Adrenal gland (tissue), 9 donors: ENCODE measurements at regions not wholly inside any gene's neighbourhood (a gene's known extent, or its start where the extent isn't known, plus 50 kb on each side); places are given as distances from the start of the nearest gene placed in this dataset.

Source experiments
- DNase-seq, 7 donors: peaks; one replicate each; pipeline ENCODE4 v3.0.0-alpha.2; 2019 to 2020
- H3K27ac ChIP-seq, 5 donors: fragments of 200-600 bp; sonication (generic) in 4 of 5; 1 replicate in 3 of 5; 2 replicates in 2 of 5; pipeline versions ENCODE4 v1.5.1 to v1.8.0; 2016 to 2020; ENCODE audit warnings: mild to moderate bottlenecking in 1 of 5
- H3K27me3 ChIP-seq: fragments of 200-600 bp; 2 replicates; pipeline ENCODE4 v1.8.0; 2021
- H3K36me3 ChIP-seq, 2 donors: fragments of 200-600 bp; replicated peaks in 1 of 2; 1 replicate in 1 of 2; 2 replicates in 1 of 2; pipeline versions ENCODE4 v1.5.1 to v1.8.0; 2018 to 2022
- H3K4me1 ChIP-seq, 2 donors: fragments of 200-600 bp; replicated peaks in 1 of 2; 1 replicate in 1 of 2; 2 replicates in 1 of 2; pipeline versions ENCODE4 v1.5.1 to v1.8.0; 2018 to 2021
- H3K4me3 ChIP-seq, 4 donors: fragments of 200-600 bp; sonication (generic) in 3 of 4; one replicate each; pipeline ENCODE4 v1.5.1; 2016 to 2018
- H3K9me3 ChIP-seq, 3 donors: fragments of 200-600 bp; sonication (generic) in 1 of 3; replicated peaks in 1 of 3; 1 replicate in 2 of 3; 2 replicates in 1 of 3; pipeline versions ENCODE4 v1.5.1 to v1.8.0; 2016 to 2021
- POLR2A ChIP-seq, 2 donors: fragments of 450-650 bp; IDR thresholded peaks; one replicate each; pipeline ENCODE4 v1.6.1; 2017; ENCODE audit warnings: antibody characterized with exemption in 2 of 2, mild to moderate bottlenecking in 2 of 2, moderate library complexity in 1 of 2
- WGBS, 4 donors: extraction: QIAGEN DNeasy Blood & Tissue Kit in 2 of 4; methylation state at CpG; one replicate each; pipeline versions ENCODE4 v1.1.5 to v1.1.7; 2013 to 2017; 5-methylcytosine and 5-hydroxymethylcytosine counted together
- intact Hi-C, 2 donors: fragments of 100-400 bp; cut with DNase I; formaldehyde crosslinking; loops; one replicate each; pipeline versions ENCODE4 v1.14.1 to v1.15.0; 2022 to 2023
- TF ChIP-seq, protein P1 (sequence below), 6 experiments: fragments of 450-650 bp in 4 of 6; fragments of 200-600 bp in 2 of 6; sonication (generic) in 1 of 6; IDR thresholded peaks; 1 replicate in 5 of 6; 2 replicates in 1 of 6; pipeline versions ENCODE4 v1.5.1 to v1.8.0; 2016 to 2021; ENCODE audit warnings: antibody characterized with exemption in 6 of 6, mild to moderate bottlenecking in 2 of 6, moderate library complexity in 1 of 6
- donor health status: healthy with polysubstance abuse.
- donor health status: Bipolar disorder and iron deficiency.
- donor health status: DM: yes; HTN: yes; CAD: no.
- donor health status: DM: no; HTN: no; CAD: no.
- donor health status: DM: no; HTN: no; CAD: no.

DNA sequence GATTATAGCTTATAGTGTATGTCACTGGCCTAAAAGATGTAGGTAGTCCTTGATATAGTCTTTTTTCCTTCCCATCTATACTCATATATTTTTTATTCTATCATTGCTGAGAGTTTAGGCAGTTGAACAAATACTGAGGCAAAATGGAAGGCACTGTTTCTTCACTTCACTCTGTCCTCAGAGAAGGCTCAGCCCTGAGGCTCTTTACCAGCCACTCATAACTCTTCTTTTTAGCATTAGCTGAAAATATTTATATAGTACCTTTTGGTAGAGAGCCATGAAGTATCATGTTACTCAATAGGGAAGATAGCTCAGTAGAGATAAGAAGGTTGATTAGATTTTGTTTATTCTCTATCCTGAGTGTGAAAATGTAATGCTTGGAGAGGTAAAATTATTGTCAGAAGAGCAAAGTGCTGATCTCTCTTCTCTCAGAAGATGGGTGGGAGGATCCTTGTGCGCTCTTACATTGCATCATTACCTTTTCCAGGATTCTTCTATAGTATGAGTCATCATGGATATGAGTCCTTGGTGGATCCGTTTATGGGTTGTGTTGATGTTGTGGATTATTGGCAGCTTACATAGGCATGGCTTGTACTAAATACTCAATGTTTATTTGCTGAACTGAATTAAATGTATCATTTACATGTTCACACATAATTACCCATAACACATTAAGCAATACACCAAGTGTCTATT, 88.1 kb downstream of the ANXA1 start:
- 49 to 71% (median 57%) methylated on average over 2 of the region's 2 CpGs for WGBS, 4 donors
- TF ChIP-seq, protein P1, sequence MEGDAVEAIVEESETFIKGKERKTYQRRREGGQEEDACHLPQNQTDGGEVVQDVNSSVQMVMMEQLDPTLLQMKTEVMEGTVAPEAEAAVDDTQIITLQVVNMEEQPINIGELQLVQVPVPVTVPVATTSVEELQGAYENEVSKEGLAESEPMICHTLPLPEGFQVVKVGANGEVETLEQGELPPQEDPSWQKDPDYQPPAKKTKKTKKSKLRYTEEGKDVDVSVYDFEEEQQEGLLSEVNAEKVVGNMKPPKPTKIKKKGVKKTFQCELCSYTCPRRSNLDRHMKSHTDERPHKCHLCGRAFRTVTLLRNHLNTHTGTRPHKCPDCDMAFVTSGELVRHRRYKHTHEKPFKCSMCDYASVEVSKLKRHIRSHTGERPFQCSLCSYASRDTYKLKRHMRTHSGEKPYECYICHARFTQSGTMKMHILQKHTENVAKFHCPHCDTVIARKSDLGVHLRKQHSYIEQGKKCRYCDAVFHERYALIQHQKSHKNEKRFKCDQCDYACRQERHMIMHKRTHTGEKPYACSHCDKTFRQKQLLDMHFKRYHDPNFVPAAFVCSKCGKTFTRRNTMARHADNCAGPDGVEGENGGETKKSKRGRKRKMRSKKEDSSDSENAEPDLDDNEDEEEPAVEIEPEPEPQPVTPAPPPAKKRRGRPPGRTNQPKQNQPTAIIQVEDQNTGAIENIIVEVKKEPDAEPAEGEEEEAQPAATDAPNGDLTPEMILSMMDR (IDR thresholded peaks at IDR 0.05): no peak
- TF ChIP-seq POLR2A (IDR thresholded peaks at IDR 0.05): no peak
- no peaks in the 10 kb centered on the region for H3K27me3 ChIP-seq
- H3K36me3 ChIP-seq: no peaks in the 10 kb centered on the region
- no peak overlapping the region for H3K27ac ChIP-seq
- no peaks in the 10 kb centered on the region for H3K4me1 ChIP-seq
- DNase-seq: no peak
- H3K4me3 ChIP-seq: no peak overlapping the region
- intact Hi-C loops: no loop called here
- H3K9me3 ChIP-seq: no peaks in the 10 kb centered on the region

DNA sequence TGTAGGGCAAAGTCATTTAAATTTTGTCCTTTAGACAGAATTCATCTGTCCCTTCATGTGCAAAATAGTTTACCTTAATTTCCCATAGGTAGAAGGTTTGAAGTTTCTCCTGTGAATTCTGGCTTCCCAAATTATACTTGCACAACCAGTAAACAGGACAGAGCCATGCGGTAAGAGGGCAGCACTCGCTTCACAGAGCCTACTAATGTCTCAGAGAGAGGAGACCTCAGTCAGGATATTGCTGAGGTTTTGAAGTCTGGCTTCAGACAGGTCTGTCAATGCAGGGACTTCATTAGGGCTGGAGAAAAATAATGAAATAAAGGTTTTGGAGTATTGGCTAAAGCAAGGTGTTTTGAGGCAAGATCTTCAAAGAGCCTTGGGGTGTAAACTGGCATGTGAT, 91.4 kb downstream of the ANXA1 start:
- H3K27me3 ChIP-seq: no peaks in the 10 kb centered on the region
- intact Hi-C loops: no loop called here
- WGBS, 4 donors: 75 to 84% (median 82%) methylated on average over 2 of the region's 2 CpGs
- no peak overlapping the region for H3K27ac ChIP-seq
- no peak for DNase-seq
- no peaks in the 10 kb centered on the region for H3K4me1 ChIP-seq
- H3K9me3 ChIP-seq: no peaks in the 10 kb centered on the region
- no peaks in the 10 kb centered on the region for H3K36me3 ChIP-seq
- no peak overlapping the region for H3K4me3 ChIP-seq
- TF ChIP-seq, protein P1 (IDR thresholded peaks at IDR 0.05): no peak
- TF ChIP-seq POLR2A (IDR thresholded peaks at IDR 0.05): no peak

DNA sequence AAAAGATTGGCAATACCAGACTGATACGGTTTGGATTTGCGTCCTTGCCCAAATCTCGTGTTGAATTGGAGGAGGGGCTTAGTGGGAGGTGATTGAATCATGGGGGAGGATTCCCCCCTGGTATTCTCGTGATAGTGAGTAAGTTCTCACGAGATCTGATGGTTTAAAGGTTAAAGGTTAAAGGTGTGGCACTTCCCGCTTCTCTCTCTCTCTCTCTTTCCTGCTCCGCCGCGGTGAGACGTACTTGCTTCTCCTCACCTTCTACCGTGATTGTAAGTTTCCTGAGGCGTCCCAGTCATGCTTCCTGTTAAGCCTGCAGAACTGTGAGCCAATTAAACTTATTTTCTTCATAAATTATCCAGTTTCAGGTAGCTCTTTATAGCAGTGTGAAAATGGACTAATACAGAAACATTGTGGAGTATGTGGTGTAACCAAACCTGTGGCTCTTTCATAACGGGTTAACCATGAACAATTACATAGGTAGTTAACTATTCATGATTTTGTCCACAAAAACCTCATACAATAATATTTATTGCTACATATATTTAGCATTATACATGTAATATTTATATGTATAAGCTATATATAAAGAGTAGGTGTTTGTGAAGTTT, 107.5 kb downstream of the ANXA1 start:
- intact Hi-C loops: no loop called here
- Histone ChIP-seq H3K9me3 (no peaks in the 10 kb centered on the region), H3K4me3 (no peak overlapping the region), H3K27ac (no peak overlapping the region), H3K27me3 (no peaks in the 10 kb centered on the region), H3K4me1 (no peaks in the 10 kb centered on the region), H3K36me3 (no peaks in the 10 kb centered on the region)
- no peak for DNase-seq
- 81 to 85% (median 84%) methylated on average over 13 of the region's 13 CpGs for WGBS, 4 donors
- TF ChIP-seq, protein P1 (IDR thresholded peaks at IDR 0.05): no peak
- TF ChIP-seq POLR2A (IDR thresholded peaks at IDR 0.05): no peak

DNA sequence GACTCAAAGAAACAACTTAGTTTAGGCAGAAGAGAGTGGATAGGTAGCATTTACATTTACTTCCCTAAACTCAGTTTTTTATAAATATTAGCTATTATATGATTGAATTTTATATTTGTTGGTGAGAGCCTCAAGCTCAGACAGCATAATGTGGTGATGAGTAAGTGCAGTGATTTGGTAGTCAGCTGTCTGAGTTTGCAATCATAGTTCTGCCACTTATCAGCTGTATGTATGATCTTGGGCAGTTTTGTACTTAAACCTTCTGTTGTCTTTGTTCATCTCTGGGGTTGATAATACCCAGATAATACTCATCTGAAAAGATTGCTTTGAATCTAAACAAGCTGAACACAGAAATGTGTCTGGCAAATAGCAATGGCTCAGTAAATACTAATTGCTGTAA, 108.8 kb downstream of the ANXA1 start:
- Histone ChIP-seq H3K4me1 (no peaks in the 10 kb centered on the region), H3K36me3 (no peaks in the 10 kb centered on the region), H3K4me3 (no peak overlapping the region), H3K9me3 (no peaks in the 10 kb centered on the region), H3K27ac (no peak overlapping the region), H3K27me3 (no peaks in the 10 kb centered on the region)
- no peak for DNase-seq
- intact Hi-C loops: no loop called here
- TF ChIP-seq, protein P1 (IDR thresholded peaks at IDR 0.05): no peak
- TF ChIP-seq POLR2A (IDR thresholded peaks at IDR 0.05): no peak
